ENCODE measurements at regions not wholly inside any gene's neighbourhood (a gene's known extent, or its start where the extent isn't known, plus 50 kb on each side); places are given as distances from the start of the nearest gene placed in this dataset.

DNA sequence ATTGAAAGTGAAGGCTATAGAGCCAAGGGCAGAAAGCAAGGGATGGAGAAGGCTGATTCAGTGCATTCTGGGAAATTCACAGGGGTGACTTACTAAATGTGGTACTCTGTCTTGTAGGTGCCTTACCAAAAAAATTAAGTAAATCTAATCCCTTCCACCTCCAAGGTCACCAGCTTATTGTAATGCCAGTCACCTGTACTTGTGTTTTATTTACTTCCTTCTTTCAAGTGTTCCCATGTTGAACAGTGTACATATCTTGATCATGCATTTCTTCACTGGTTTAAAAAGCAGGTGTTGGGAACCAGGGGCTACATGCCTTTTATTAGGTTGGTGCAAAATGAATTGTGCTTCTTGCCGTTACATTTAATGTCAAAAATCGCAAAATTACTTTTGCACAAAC, 137.0 kb upstream of the ARHGAP28 start:
- Histone ChIP-seq H3K9me3 (ENCODE audit: low read length) (no peaks in the 10 kb centered on the region), H3K79me2 (ENCODE audit: insufficient read depth, low read length) (no peaks in the 10 kb centered on the region), H3K4me2 (ENCODE audit: low read depth, low read length) (no peak overlapping the region), H4K20me1 (ENCODE audit: insufficient read depth, low read length) (no peaks in the 10 kb centered on the region), H2AFZ (ENCODE audit: low read length) (no peak overlapping the region), H3K4me3 (replicated peaks in 1 of 3; ENCODE audit: insufficient read depth in 1 of 3, low read depth in 2 of 3, low read length in 3 of 3) (no peak overlapping the region), H3K36me3 (replicated peaks in 1 of 2; ENCODE audit: control insufficient read depth in 1 of 2, insufficient read depth in 2 of 2, low read length in 2 of 2) (no peaks in the 10 kb centered on the region), H3K9ac (ENCODE audit: insufficient read depth, low read depth, low read length) (no peak overlapping the region), H3K27ac (ENCODE audit: extremely low read length, insufficient read depth, low read length) (no peak overlapping the region), H3K27me3 (ENCODE audit: control insufficient read depth in 1 of 2, insufficient read depth in 2 of 2, low read length in 2 of 2) (no peaks in the 10 kb centered on the region), H3K4me1 (ENCODE audit: insufficient read depth, low read length) (no peaks in the 10 kb centered on the region)
- ChIA-PET CTCF (ENCODE audit: low intra/inter-chr PET ratio, low total read pairs) (no interaction called here), POLR2A (no interaction called here)
- intact Hi-C loops (cut with micrococcal nuclease; ENCODE audit: unreplicated experiment) (no loop called here), in situ Hi-C loops (cut with HindIII; ENCODE audit: extremely low pct_ligation_motif_present, low pct_unique_long_range_greater_than_20kb) (no loop called here)
- no peak for TF ChIP-seq ZNF543 (CRISPR knock-in tag; IDR thresholded peaks at IDR 0.05)
- DNase-seq (ENCODE audit: low spot score) = no peak
- 2% methylated on average over 2 of the region's 2 CpGs for WGBS (ENCODE audit: low lambda C conversion rate)
- no TSS peak for BruUV-seq (replicated peaks)
- FAIRE-seq = no peak
- no peak for ATAC-seq

DNA sequence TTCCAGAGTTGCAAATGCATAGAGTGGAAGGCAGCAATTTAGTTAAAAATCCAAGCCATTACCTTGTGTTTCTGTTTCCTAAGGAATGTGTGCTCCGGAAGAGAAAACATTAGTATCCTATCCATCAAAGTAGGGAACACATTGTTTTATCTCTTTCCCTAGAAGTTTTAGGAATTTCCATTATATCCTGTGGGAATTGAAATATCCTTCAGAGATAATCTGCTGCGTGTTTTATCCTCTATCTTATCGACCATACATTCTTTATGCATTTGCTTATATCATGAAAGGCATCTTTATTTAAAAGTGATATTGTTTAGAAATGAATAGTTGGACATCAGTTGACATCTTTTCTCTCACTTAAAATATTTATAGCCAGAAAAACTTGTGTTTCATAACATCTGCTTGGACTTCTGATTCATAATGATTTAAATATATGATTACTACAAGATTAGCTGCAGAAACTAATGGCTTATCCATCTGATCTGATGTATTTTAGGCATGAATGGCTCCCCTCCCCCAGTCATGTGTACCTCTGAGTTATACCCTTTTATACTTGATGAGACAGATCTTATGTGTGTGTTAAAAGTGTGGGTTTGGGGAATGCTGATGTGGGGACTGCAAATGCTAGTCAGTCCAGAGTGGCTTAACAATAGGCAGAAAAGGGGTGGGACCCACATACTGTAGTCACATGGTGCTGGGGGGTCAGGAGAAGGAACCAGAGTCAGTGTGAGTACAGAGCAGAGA, 136.2 kb upstream of the ARHGAP28 start:
- WGBS (ENCODE audit: low lambda C conversion rate) = under 1% methylated on average over 3 of the region's 3 CpGs
- TF ChIP-seq MXD4 (CRISPR knock-in tag; IDR thresholded peaks at IDR 0.05) = no peak
- TF ChIP-seq, protein P1, sequence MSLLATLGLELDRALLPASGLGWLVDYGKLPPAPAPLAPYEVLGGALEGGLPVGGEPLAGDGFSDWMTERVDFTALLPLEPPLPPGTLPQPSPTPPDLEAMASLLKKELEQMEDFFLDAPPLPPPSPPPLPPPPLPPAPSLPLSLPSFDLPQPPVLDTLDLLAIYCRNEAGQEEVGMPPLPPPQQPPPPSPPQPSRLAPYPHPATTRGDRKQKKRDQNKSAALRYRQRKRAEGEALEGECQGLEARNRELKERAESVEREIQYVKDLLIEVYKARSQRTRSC (CRISPR knock-in tag; IDR thresholded peaks at IDR 0.05; ENCODE audit: low read depth) = no peak
- intact Hi-C loops (cut with micrococcal nuclease; ENCODE audit: unreplicated experiment) (no loop called here), in situ Hi-C loops (cut with HindIII; ENCODE audit: extremely low pct_ligation_motif_present, low pct_unique_long_range_greater_than_20kb) (no loop called here)
- BruUV-seq (replicated peaks) = no TSS peak
- no peak for ATAC-seq
- H4K20me1 ChIP-seq (ENCODE audit: insufficient read depth, low read length) = no peaks in the 10 kb centered on the region
- H3K4me3 ChIP-seq (replicated peaks in 1 of 3; ENCODE audit: insufficient read depth in 1 of 3, low read depth in 2 of 3, low read length in 3 of 3) = no peak overlapping the region
- H3K9ac ChIP-seq (ENCODE audit: insufficient read depth, low read depth, low read length) = no peak overlapping the region
- no peaks in the 10 kb centered on the region for H3K36me3 ChIP-seq (replicated peaks in 1 of 2; ENCODE audit: control insufficient read depth in 1 of 2, insufficient read depth in 2 of 2, low read length in 2 of 2)
- H3K27me3 ChIP-seq (ENCODE audit: control insufficient read depth in 1 of 2, insufficient read depth in 2 of 2, low read length in 2 of 2) = peaks cover 0 to 4% of the 10 kb centered on the region in 2 experiments; a peak in 1 of 5 replicates
- POLR2A ChIA-PET = no interaction called here
- no peaks in the 10 kb centered on the region for H3K9me3 ChIP-seq (ENCODE audit: low read length)
- no peak overlapping the region for H3K4me2 ChIP-seq (ENCODE audit: low read depth, low read length)
- no peaks in the 10 kb centered on the region for H3K4me1 ChIP-seq (ENCODE audit: insufficient read depth, low read length)
- CTCF ChIA-PET (ENCODE audit: low intra/inter-chr PET ratio, low total read pairs) = no interaction called here
- no peak overlapping the region for H3K27ac ChIP-seq (ENCODE audit: extremely low read length, insufficient read depth, low read length)
- H2AFZ ChIP-seq (ENCODE audit: low read length) = no peak overlapping the region
- FAIRE-seq = no peak
- no peaks in the 10 kb centered on the region for H3K79me2 ChIP-seq (ENCODE audit: insufficient read depth, low read length)
- DNase-seq (ENCODE audit: low spot score) = no peak
